MM.1S (cell line): ENCODE measurements at regions not wholly inside any gene's neighbourhood (a gene's known extent, or its start where the extent isn't known, plus 50 kb on each side); places are given as distances from the start of the nearest gene placed in this dataset.

Experiments used
- DNase-seq: peaks from one replicate; pipeline ENCODE4 v3.0.0-alpha.2; 2015
- H2AFZ ChIP-seq: fragments of 300-600 bp; sonication (generic); 2 replicates; pipeline ENCODE4 v1.6.0; 2016; ENCODE audit warnings: antibody characterized with exemption, low read length
- H3F3A ChIP-seq: fragments of 300-600 bp; sonication (generic); 2 replicates; pipeline ENCODE4 v1.6.1; 2016; ENCODE audit warnings: mild to moderate bottlenecking, antibody characterized with exemption, low read length, moderate library complexity, mixed read lengths; ENCODE audit not compliant: insufficient read depth
- H3K27ac ChIP-seq: fragments of 300-600 bp; sonication (generic); 2 replicates; pipeline ENCODE4 v1.5.1; 2016; ENCODE audit warnings: mild to moderate bottlenecking, low read length
- H3K27me3 ChIP-seq: fragments of 300-600 bp; sonication (generic); replicated peaks from 2 replicates; pipeline ENCODE4 v1.6.0; 2016; ENCODE audit warnings: low read length; ENCODE audit not compliant: insufficient read depth
- H3K36me3 ChIP-seq: fragments of 300-600 bp; sonication (generic); replicated peaks from 2 replicates; pipeline ENCODE4 v1.6.1; 2016; ENCODE audit warnings: mild to moderate bottlenecking, low read length, mixed read lengths; ENCODE audit not compliant: insufficient read depth
- H3K4me1 ChIP-seq: fragments of 300-600 bp; sonication (generic); 2 replicates; pipeline ENCODE4 v1.6.1; 2016; ENCODE audit warnings: low read length, mixed read lengths
- H3K4me2 ChIP-seq: fragments of 300-600 bp; sonication (generic); 2 replicates; pipeline ENCODE4 v1.6.0; 2016; ENCODE audit warnings: low read depth, low read length
- H3K4me3 ChIP-seq: fragments of 300-600 bp; sonication (generic); 2 replicates; pipeline ENCODE4 v1.5.1; 2016; ENCODE audit warnings: low read length, mixed read lengths
- H3K79me2 ChIP-seq: fragments of 300-600 bp; sonication (generic); 2 replicates; pipeline ENCODE4 v1.6.1; 2016; ENCODE audit warnings: mixed run types, low read length, mixed read lengths
- H3K9ac ChIP-seq: fragments of 300-600 bp; sonication (generic); 2 replicates; pipeline ENCODE4 v1.6.1; 2016; ENCODE audit warnings: low read length, mixed read lengths
- H3K9me2 ChIP-seq: fragments of 300-600 bp; sonication (generic); replicated peaks from 2 replicates; pipeline ENCODE4 v1.6.1; 2016; ENCODE audit warnings: mild to moderate bottlenecking, low read length, mixed read lengths; ENCODE audit not compliant: insufficient read depth
- H3K9me3 ChIP-seq: fragments of 300-600 bp; sonication (generic); replicated peaks from 2 replicates; pipeline ENCODE4 v1.6.1; 2016; ENCODE audit warnings: mild to moderate bottlenecking, low read length, mixed read lengths; ENCODE audit not compliant: insufficient read depth
- H4K20me1 ChIP-seq: fragments of 300-600 bp; sonication (generic); 2 replicates; pipeline ENCODE4 v1.6.1; 2016; ENCODE audit warnings: mild to moderate bottlenecking, low read length, moderate library complexity, mixed read lengths; ENCODE audit not compliant: insufficient read depth
- CTCF ChIP-seq: fragments of 300-600 bp; sonication (generic); IDR thresholded peaks from 2 replicates; pipeline ENCODE4 v1.5.1; 2016; ENCODE audit warnings: antibody characterized with exemption, low read length, mixed read lengths
- EZH2 ChIP-seq: fragments of 300-600 bp; sonication (generic); optimal IDR thresholded peaks from 2 replicates; pipeline ENCODE3; 2017; ENCODE audit warnings: low read depth, mild to moderate bottlenecking, antibody characterized with exemption, low read length, mixed read lengths
- EZH2phosphoT487 ChIP-seq: fragments of 300-600 bp; sonication (generic); IDR thresholded peaks from 2 replicates; pipeline ENCODE4 v1.6.1; 2018; ENCODE audit warnings: antibody characterized with exemption, low read length

GRCh38 chr6:81939766-81940165 is 187.3 kb upstream of the TENT5A start:
- H3K9me3 ChIP-seq: no peaks in the 10 kb centered on the region
- no peak for DNase-seq
- no peaks in the 10 kb centered on the region for H3K27me3 ChIP-seq
- TF ChIP-seq EZH2 (no peak), CTCF (no peak), EZH2phosphoT487 (no peak)
- H3K79me2 ChIP-seq: no peaks in the 10 kb centered on the region
- no peak overlapping the region for H3K4me2 ChIP-seq
- no peaks in the 10 kb centered on the region for H4K20me1 ChIP-seq
- H3K9me2 ChIP-seq: no peaks in the 10 kb centered on the region
- H3K36me3 ChIP-seq: no peaks in the 10 kb centered on the region
- H3K9ac ChIP-seq: no peak overlapping the region
- no peak overlapping the region for H2AFZ ChIP-seq
- no peak overlapping the region for H3K4me3 ChIP-seq
- no peaks in the 10 kb centered on the region for H3F3A ChIP-seq
- H3K4me1 ChIP-seq: peaks cover 9% of the 10 kb centered on the region
- no peak overlapping the region for H3K27ac ChIP-seq

GRCh38 chr6:81938991-81939732 is 186.7 kb upstream of the TENT5A start:
- H3K27me3 ChIP-seq: no peaks in the 10 kb centered on the region
- H3K4me2 ChIP-seq: no peak overlapping the region
- H3K36me3 ChIP-seq: no peaks in the 10 kb centered on the region
- no peaks in the 10 kb centered on the region for H4K20me1 ChIP-seq
- no peaks in the 10 kb centered on the region for H3F3A ChIP-seq
- no peak overlapping the region for H3K4me3 ChIP-seq
- no peaks in the 10 kb centered on the region for H3K9me3 ChIP-seq
- no peaks in the 10 kb centered on the region for H3K79me2 ChIP-seq
- DNase-seq: no peak
- H3K4me1 ChIP-seq: peaks cover 9% of the 10 kb centered on the region
- TF ChIP-seq CTCF: no peak
- no peak for TF ChIP-seq EZH2
- no peak for TF ChIP-seq EZH2phosphoT487
- no peaks in the 10 kb centered on the region for H3K9me2 ChIP-seq
- H2AFZ ChIP-seq: no peak overlapping the region
- H3K27ac ChIP-seq: no peak overlapping the region
- no peak overlapping the region for H3K9ac ChIP-seq

- Histone ChIP-seq H3K36me3 (no peaks in the 10 kb centered on the region), H3K9ac (no peak overlapping the region), H3K79me2 (no peaks in the 10 kb centered on the region), H3K9me3 (no peaks in the 10 kb centered on the region), H3K9me2 (no peaks in the 10 kb centered on the region), H3K27ac (peak overlapping the region; percentile 31; the same call in 1 of the 2 replicates), H3K4me3 (no peak overlapping the region), H3K4me1 (peaks cover 9% of the 10 kb centered on the region), H3F3A (no peaks in the 10 kb centered on the region), H4K20me1 (no peaks in the 10 kb centered on the region), H3K27me3 (no peaks in the 10 kb centered on the region), H3K4me2 (peak overlapping the region; percentile 22; the same call in 1 of the 2 replicates), H2AFZ (no peak overlapping the region)
- peak; percentile 66 for DNase-seq
- TF ChIP-seq CTCF: no peak
- TF ChIP-seq EZH2: no peak
- TF ChIP-seq EZH2phosphoT487: no peak
These were observed 185.8 kb upstream of the TENT5A start for GRCh38 chr6:81938014-81938856.
